Cerebellar cortex (tissue), 1 donor: ENCODE measurements at regions not wholly inside any gene's neighbourhood (a gene's known extent, or its start where the extent isn't known, plus 50 kb on each side); places are given as distances from the start of the nearest gene placed in this dataset.

Experiments
- DNase-seq: peaks from one replicate; pipeline ENCODE4 v3.0.0-alpha.2; 2015; ENCODE audit warnings: low spot score

GRCh38 chr7:24475166-24475961 is 97.9 kb upstream of the PALS2 start:
- DNase-seq, result no peak

GRCh38 chr7:24476227-24476626 is 97.0 kb upstream of the PALS2 start:
- DNase-seq, result no peak

GRCh38 chr7:24477398-24478136 is 95.7 kb upstream of the PALS2 start:
- DNase-seq, result no peak

GRCh38 chr7:24478137-24478655 is 95.1 kb upstream of the PALS2 start:
- no peak for DNase-seq

- no peak for DNase-seq
These were observed 92.8 kb upstream of the PALS2 start for GRCh38 chr7:24480501-24480900.

GRCh38 chr7:24483804-24484203 is 89.4 kb upstream of the PALS2 start:
- no peak for DNase-seq

- no peak for DNase-seq
These were observed 80.7 kb upstream of the PALS2 start for GRCh38 chr7:24492576-24492975.

GRCh38 chr7:24494832-24495231 is 78.4 kb upstream of the PALS2 start:
- DNase-seq, result no peak

- DNase-seq, result no peak
These were observed 77.2 kb upstream of the PALS2 start for GRCh38 chr7:24496036-24496435.

- DNase-seq, result no peak
These were observed 74.8 kb upstream of the PALS2 start for GRCh38 chr7:24498439-24498838.

- DNase-seq, result no peak
These were observed 73.4 kb upstream of the PALS2 start for GRCh38 chr7:24499871-24500270.

GRCh38 chr7:24500599-24500998 is 72.7 kb upstream of the PALS2 start:
- no peak for DNase-seq

- no peak for DNase-seq
These were observed 72.2 kb upstream of the PALS2 start for GRCh38 chr7:24501009-24501408.

GRCh38 chr7:24501443-24502134 is 71.7 kb upstream of the PALS2 start:
- no peak for DNase-seq

- no peak for DNase-seq
These were observed 71.1 kb upstream of the PALS2 start for GRCh38 chr7:24502135-24502488.

- no peak for DNase-seq
These were observed 69.7 kb upstream of the PALS2 start for GRCh38 chr7:24503506-24503905.

GRCh38 chr7:24504040-24504439 is 69.2 kb upstream of the PALS2 start:
- no peak for DNase-seq

- no peak for DNase-seq
These were observed 68.4 kb upstream of the PALS2 start for GRCh38 chr7:24504836-24505235.

GRCh38 chr7:24505968-24506367 is 67.3 kb upstream of the PALS2 start:
- no peak for DNase-seq

GRCh38 chr7:24508316-24508715 is 64.9 kb upstream of the PALS2 start:
- DNase-seq, result no peak

- no peak for DNase-seq
These were observed 62.5 kb upstream of the PALS2 start for GRCh38 chr7:24510759-24511158.

GRCh38 chr7:24517166-24517565 is 56.1 kb upstream of the PALS2 start:
- no peak for DNase-seq
